SK-N-SH (cell line): ENCODE measurements at regions not wholly inside any gene's neighbourhood (a gene's known extent, or its start where the extent isn't known, plus 50 kb on each side); places are given as distances from the start of the nearest gene placed in this dataset.

Experiments
- CTCF ChIA-PET: fragments of 300-600, 350-600 bp; formaldehyde crosslinking; extraction: SDS; loops from one replicate; lab custom pipeline; 2021; lab: Yijun Ruan, JAX
- POLR2A ChIA-PET: fragments of 350-600 bp; sonication (Branson Sonifier 250); formaldehyde crosslinking; extraction: SDS; loops from one replicate; lab custom pipeline; 2020; ENCODE audit warnings: antibody characterized with exemption, inconsistent platforms; lab: Yijun Ruan, JAX
- DNase-seq: peaks from one replicate; pipeline ENCODE4 v3.0.0; 2012
- H2AFZ ChIP-seq: fragments of 200-600 bp; sonication (generic); 2 replicates; pipeline ENCODE4 v1.8.1; 2016; ENCODE audit warnings: antibody characterized with exemption, mild to moderate bottlenecking, low read depth
- H3F3A ChIP-seq: fragments of 200-600 bp; sonication (generic); replicated peaks from 2 replicates; pipeline ENCODE3; 2016; ENCODE audit warnings: antibody characterized with exemption, mild to moderate bottlenecking; ENCODE audit not compliant: insufficient read depth
- H3K27ac ChIP-seq, 2 experiments: fragments of 200-500 bp in 1 of 2; fragments of 200-600 bp in 1 of 2; sonication (Bioruptor generic) in 1 of 2; sonication (generic), shearing (Covaris generic) in 1 of 2; 2 replicates each; pipeline versions ENCODE4 v1.5.1 to v1.6.1; 2014 to 2016; ENCODE audit warnings: low read depth in 2 of 2, inconsistent platforms in 1 of 2, low read length in 1 of 2, mild to moderate bottlenecking in 1 of 2, mixed read lengths in 1 of 2
- H3K27me3 ChIP-seq: fragments of 200-600 bp; sonication (generic), shearing (Covaris generic); 2 replicates; pipeline ENCODE4 v1.6.1; 2016; ENCODE audit warnings: mixed run types; ENCODE audit not compliant: insufficient read depth
- H3K36me3 ChIP-seq, 2 experiments: fragments of 200-500 bp in 1 of 2; fragments of 200-600 bp in 1 of 2; sonication (Bioruptor generic) in 1 of 2; sonication (generic) in 1 of 2; replicated peaks in 1 of 2; 2 replicates each; pipeline versions ENCODE3 to v1.5.1; 2014 to 2016; ENCODE audit warnings: low read length in 1 of 2, mild to moderate bottlenecking in 1 of 2; ENCODE audit not compliant: insufficient read depth in 2 of 2, control insufficient read depth in 1 of 2
- H3K4me1 ChIP-seq, 2 experiments: fragments of 200-500 bp in 1 of 2; fragments of 200-600 bp in 1 of 2; sonication (Bioruptor generic) in 1 of 2; sonication (generic), shearing (Covaris generic) in 1 of 2; 2 replicates each; pipeline versions ENCODE4 v1.5.1 to v1.6.1; 2014 to 2016; ENCODE audit warnings: low read depth in 1 of 2, low read length in 1 of 2, mixed run types in 1 of 2; ENCODE audit not compliant: insufficient read depth in 2 of 2, control insufficient read depth in 1 of 2
- H3K4me2 ChIP-seq: fragments of 200-600 bp; sonication (generic), shearing (Covaris generic); 2 replicates; pipeline ENCODE4 v1.6.1; 2017; ENCODE audit warnings: mixed run types
- H3K4me3 ChIP-seq, 2 experiments: fragments of 200-500 bp in 1 of 2; fragments of 200-600 bp in 1 of 2; sonication (Bioruptor generic) in 1 of 2; sonication (generic), shearing (Covaris generic) in 1 of 2; 2 replicates each; pipeline versions ENCODE4 v1.5.1 to v1.8.1; 2014 to 2016; ENCODE audit warnings: low read depth in 2 of 2, inconsistent platforms in 1 of 2, low read length in 1 of 2, mild to moderate bottlenecking in 1 of 2, mixed read lengths in 1 of 2, moderate library complexity in 1 of 2
- H3K79me2 ChIP-seq: fragments of 200-600 bp; sonication (generic); 2 replicates; pipeline ENCODE4 v1.8.1; 2017; ENCODE audit warnings: mild to moderate bottlenecking; ENCODE audit not compliant: insufficient read depth
- H3K9ac ChIP-seq: fragments of 200-600 bp; sonication (generic); 2 replicates; pipeline ENCODE4 v1.6.1; 2017; ENCODE audit warnings: mixed run types
- H3K9me2 ChIP-seq: fragments of 200-600 bp; sonication (generic); 2 replicates; pipeline ENCODE4 v1.6.1; 2017; ENCODE audit warnings: mixed run types
- H3K9me3 ChIP-seq: fragments of 200-600 bp; sonication (generic); 2 replicates; pipeline ENCODE4 v1.6.1; 2017; ENCODE audit warnings: mixed run types, mild to moderate bottlenecking, moderate library complexity
- H4K20me1 ChIP-seq: fragments of 200-600 bp; sonication (generic); 2 replicates; pipeline ENCODE4 v1.6.1; 2017; ENCODE audit warnings: mild to moderate bottlenecking, mixed run types; ENCODE audit not compliant: insufficient read depth
- ELF1 ChIP-seq: IDR thresholded peaks from 2 replicates; pipeline ENCODE4 v1.4.0; 2012
- EP300 ChIP-seq, 2 experiments: IDR thresholded peaks; 2 replicates each; pipeline versions ENCODE4 v1.4.0 to v1.6.1; 2012; ENCODE audit warnings: borderline replicate concordance in 1 of 2, low read depth in 1 of 2, low read length in 1 of 2
- FOSL2 ChIP-seq: IDR thresholded peaks from 2 replicates; pipeline ENCODE4 v1.4.0; 2012; ENCODE audit warnings: low read depth, mild to moderate bottlenecking, moderate library complexity, borderline replicate concordance
- FOXJ3 ChIP-seq: sonication (generic); formaldehyde crosslinking; IDR thresholded peaks from 2 replicates; pipeline ENCODE4 v1.5.1; 2020; ENCODE audit warnings: mild to moderate bottlenecking, missing genetic modification reagents
- FOXM1 ChIP-seq: IDR thresholded peaks from 2 replicates; pipeline ENCODE4 v1.4.0; 2012; ENCODE audit warnings: low read depth, mild to moderate bottlenecking
- GABPA ChIP-seq: IDR thresholded peaks from 2 replicates; pipeline ENCODE4 v1.4.0; 2012; ENCODE audit warnings: low read depth, mild to moderate bottlenecking
- IRF3 ChIP-seq: fragments of 150-350 bp; IDR thresholded peaks from 2 replicates; pipeline ENCODE4 v1.6.1; 2016; ENCODE audit warnings: mild to moderate bottlenecking, low read depth, low read length
- JUND ChIP-seq: IDR thresholded peaks from 2 replicates; pipeline ENCODE4 v1.4.0; 2012
- MAX ChIP-seq: IDR thresholded peaks from 2 replicates; pipeline ENCODE4 v1.4.0; 2012; ENCODE audit warnings: low read depth
- MEF2A ChIP-seq: IDR thresholded peaks from 2 replicates; pipeline ENCODE4 v1.4.0; 2012; ENCODE audit warnings: low read depth, borderline replicate concordance
- MXI1 ChIP-seq: IDR thresholded peaks from 2 replicates; pipeline ENCODE4 v1.6.1; 2012; ENCODE audit warnings: mild to moderate bottlenecking, low read depth, low read length, improper control_type of control experiment
- NFIC ChIP-seq: IDR thresholded peaks from 2 replicates; pipeline ENCODE4 v1.4.0; 2012; ENCODE audit warnings: borderline replicate concordance
- RAD21 ChIP-seq: IDR thresholded peaks from 2 replicates; pipeline ENCODE4 v1.6.1; 2012; ENCODE audit warnings: mild to moderate bottlenecking, low read length
- RCOR1 ChIP-seq: fragments of 150-350 bp; IDR thresholded peaks from 2 replicates; pipeline ENCODE4 v1.6.1; 2017; ENCODE audit warnings: antibody characterized with exemption, low read length
- RFX5 ChIP-seq: IDR thresholded peaks from 2 replicates; pipeline ENCODE4 v1.6.1; 2012; ENCODE audit warnings: mild to moderate bottlenecking, improper control_type of control experiment, low read length
- SMC3 ChIP-seq: IDR thresholded peaks from 2 replicates; pipeline ENCODE4 v1.6.1; 2012; ENCODE audit warnings: low read depth, low read length, improper control_type of control experiment
- TCF12 ChIP-seq: IDR thresholded peaks from 2 replicates; pipeline ENCODE4 v1.4.0; 2012
- TEAD4 ChIP-seq: IDR thresholded peaks from 2 replicates; pipeline ENCODE4 v1.4.0; 2012; ENCODE audit warnings: mild to moderate bottlenecking, borderline replicate concordance; ENCODE audit not compliant: insufficient read depth
- USF1 ChIP-seq: IDR thresholded peaks from 2 replicates; pipeline ENCODE4 v1.4.0; 2012; ENCODE audit warnings: low read depth, borderline replicate concordance
- YY1 ChIP-seq: IDR thresholded peaks from 2 replicates; pipeline ENCODE4 v1.4.0; 2012; ENCODE audit warnings: low read depth, mild to moderate bottlenecking
- WGBS: methylation state at CpG from one replicate; pipeline ENCODE4 v1.1.6; 2017; ENCODE audit warnings: low lambda C conversion rate; 5-methylcytosine and 5-hydroxymethylcytosine counted together
- TF ChIP-seq, protein P1 (sequence below): fragments of 200-600 bp; sonication (generic); IDR thresholded peaks from 2 replicates; pipeline ENCODE4 v1.6.1; 2017; ENCODE audit warnings: antibody characterized with exemption, mild to moderate bottlenecking, moderate library complexity

DNA sequence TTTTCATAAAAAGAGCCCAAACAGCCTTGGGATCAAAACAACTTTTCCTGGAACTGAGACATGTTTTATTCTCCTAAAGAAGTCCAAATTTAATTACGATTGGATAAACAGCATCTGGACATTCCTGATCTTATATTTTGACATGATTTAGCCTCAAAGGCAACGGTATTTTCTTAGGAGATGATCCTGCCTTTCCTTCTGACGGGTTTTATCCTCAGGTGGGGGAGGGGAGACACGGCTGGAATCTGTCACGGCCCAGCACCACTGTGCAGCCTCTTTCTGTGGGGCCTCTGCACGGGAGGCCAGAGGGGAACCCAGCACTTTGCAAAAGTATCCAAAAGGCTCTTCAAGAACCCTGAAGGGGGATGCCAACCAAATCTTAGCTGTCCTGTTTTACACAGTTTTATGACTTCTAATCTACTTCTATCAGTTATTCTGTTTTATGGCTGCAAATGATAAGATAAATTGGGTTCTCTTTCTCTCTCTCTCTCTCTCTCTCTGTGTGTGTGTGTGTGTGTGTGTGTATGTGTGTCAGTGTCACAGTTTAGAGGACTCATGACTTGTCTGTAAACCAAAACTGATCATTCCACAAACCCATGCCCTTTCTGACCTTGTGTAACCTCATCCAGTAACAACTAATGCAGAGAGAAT, 321.1 kb upstream of the NPVF start (continued):
- TF ChIP-seq EP300 (IDR thresholded peaks at IDR 0.05; ENCODE audit: borderline replicate concordance in 1 of 2, low read depth in 1 of 2, low read length in 1 of 2) (no peak), FOXJ3 (no peak), FOSL2 (no peak), RFX5 (no peak), YY1 (no peak), RAD21 (no peak), MXI1 (no peak), NFIC (no peak)

DNA sequence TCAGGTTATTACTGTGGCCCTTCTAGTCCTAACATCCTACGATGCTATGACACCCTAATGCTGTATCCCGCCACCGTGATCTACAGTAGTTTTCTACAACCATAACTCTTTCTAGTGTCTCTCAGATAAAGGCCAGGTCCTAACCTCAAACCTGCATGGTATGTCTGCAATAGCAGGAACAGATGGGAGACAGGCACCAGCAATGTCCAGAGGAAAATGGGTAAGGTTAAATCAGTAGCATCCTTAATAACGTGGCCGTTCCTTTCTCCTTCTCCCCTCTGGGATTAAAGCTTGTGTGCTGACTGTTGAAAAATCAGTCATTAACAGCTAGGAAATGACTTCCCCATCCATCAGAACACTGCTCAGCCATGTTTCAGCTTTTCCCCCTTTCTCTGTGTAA, 321.9 kb upstream of the NPVF start:
- H3K9me3 ChIP-seq = no peaks in the 10 kb centered on the region
- POLR2A ChIA-PET = no interaction called here
- CTCF ChIA-PET = interaction anchor here (1.3 to 11.7 kb wide), 2 partner anchors 14 to 159 kb away, joined by 4 to 110 read pairs; no protein-coding TSS in a partner anchor
- no peak overlapping the region for H3K4me2 ChIP-seq
- H3K36me3 ChIP-seq = no peaks in the 10 kb centered on the region
- H3K27ac ChIP-seq = no peak overlapping the region
- WGBS = 60% methylated on average over 5 of the region's 5 CpGs
- H3K9ac ChIP-seq = no peak overlapping the region
- no peaks in the 10 kb centered on the region for H3F3A ChIP-seq
- no peaks in the 10 kb centered on the region for H4K20me1 ChIP-seq
- no peaks in the 10 kb centered on the region for H3K9me2 ChIP-seq
- H3K4me1 ChIP-seq = peaks cover 0 to 13% of the 10 kb centered on the region in 2 experiments; a peak in 1 of 4 replicates
- DNase-seq = no peak
- H3K4me3 ChIP-seq = no peak overlapping the region
- H3K27me3 ChIP-seq = no peaks in the 10 kb centered on the region
- no peak overlapping the region for H2AFZ ChIP-seq
- no peaks in the 10 kb centered on the region for H3K79me2 ChIP-seq
- TF ChIP-seq RCOR1 = no peak
- no peak for TF ChIP-seq USF1
- no peak for TF ChIP-seq RAD21
- no peak for TF ChIP-seq RFX5
- no peak for TF ChIP-seq MEF2A
- no peak for TF ChIP-seq FOXM1
- TF ChIP-seq FOSL2 = no peak
- TF ChIP-seq JUND = no peak
- no peak for TF ChIP-seq ELF1
- TF ChIP-seq YY1 = no peak
- no peak for TF ChIP-seq TEAD4
- TF ChIP-seq TCF12 = no peak

- H3K9ac ChIP-seq = no peak overlapping the region
- ChIA-PET CTCF (interaction anchor here (0.8 to 11.7 kb wide), 2 partner anchors 11 to 298 kb away, joined by 3 to 110 read pairs; no protein-coding TSS in a partner anchor), POLR2A (no interaction called here)
- no peak for DNase-seq
- TF ChIP-seq IRF3 (no peak), FOXM1 (no peak), GABPA (no peak), ELF1 (no peak), MEF2A (no peak), MAX (no peak), SMC3 (no peak)
- TF ChIP-seq, protein P1, sequence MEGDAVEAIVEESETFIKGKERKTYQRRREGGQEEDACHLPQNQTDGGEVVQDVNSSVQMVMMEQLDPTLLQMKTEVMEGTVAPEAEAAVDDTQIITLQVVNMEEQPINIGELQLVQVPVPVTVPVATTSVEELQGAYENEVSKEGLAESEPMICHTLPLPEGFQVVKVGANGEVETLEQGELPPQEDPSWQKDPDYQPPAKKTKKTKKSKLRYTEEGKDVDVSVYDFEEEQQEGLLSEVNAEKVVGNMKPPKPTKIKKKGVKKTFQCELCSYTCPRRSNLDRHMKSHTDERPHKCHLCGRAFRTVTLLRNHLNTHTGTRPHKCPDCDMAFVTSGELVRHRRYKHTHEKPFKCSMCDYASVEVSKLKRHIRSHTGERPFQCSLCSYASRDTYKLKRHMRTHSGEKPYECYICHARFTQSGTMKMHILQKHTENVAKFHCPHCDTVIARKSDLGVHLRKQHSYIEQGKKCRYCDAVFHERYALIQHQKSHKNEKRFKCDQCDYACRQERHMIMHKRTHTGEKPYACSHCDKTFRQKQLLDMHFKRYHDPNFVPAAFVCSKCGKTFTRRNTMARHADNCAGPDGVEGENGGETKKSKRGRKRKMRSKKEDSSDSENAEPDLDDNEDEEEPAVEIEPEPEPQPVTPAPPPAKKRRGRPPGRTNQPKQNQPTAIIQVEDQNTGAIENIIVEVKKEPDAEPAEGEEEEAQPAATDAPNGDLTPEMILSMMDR = no peak
- no peaks in the 10 kb centered on the region for H3K9me3 ChIP-seq
- no peak overlapping the region for H3K4me3 ChIP-seq
- H3K4me1 ChIP-seq = no peaks in the 10 kb centered on the region
- no peaks in the 10 kb centered on the region for H4K20me1 ChIP-seq
- H3K9me2 ChIP-seq = no peaks in the 10 kb centered on the region
- no peaks in the 10 kb centered on the region for H3F3A ChIP-seq
- H3K36me3 ChIP-seq = no peaks in the 10 kb centered on the region
- H3K27ac ChIP-seq = no peak overlapping the region
- no peaks in the 10 kb centered on the region for H3K27me3 ChIP-seq
- H2AFZ ChIP-seq = no peak overlapping the region
- no peaks in the 10 kb centered on the region for H3K79me2 ChIP-seq
- H3K4me2 ChIP-seq = no peak overlapping the region
- 24% methylated on average over 3 of the region's 3 CpGs for WGBS
Measured at GRCh38 chr7:25552998-25553397, 324.7 kb upstream of the NPVF start.
